ENCODE measurements at regions not wholly inside any gene's neighbourhood (a gene's known extent, or its start where the extent isn't known, plus 50 kb on each side); places are given as distances from the start of the nearest gene placed in this dataset.
"Not testable (repeated sequence)": the region's sequence is repeated elsewhere in the genome, so short reads cannot be mapped to it uniquely, and the experiment has no call there.

- H3K36me3 ChIP-seq; H3K4me1 ChIP-seq (ENCODE audit: insufficient read depth); H3K9me3 ChIP-seq; DNase-seq; H3K27me3 ChIP-seq; intact Hi-C loops (cut with DNase I); H3K4me3 ChIP-seq; H3K27ac ChIP-seq: not testable (repeated sequence)
- 43 to 61% (median 51%) methylated on average over 5 to 6 of the region's 9 CpGs for WGBS, 3 donors
Observed at GRCh38 chr15:44817797-44818196, 81.5 kb downstream of the TRIM69 start.

- H3K4me1 ChIP-seq (ENCODE audit: insufficient read depth); H3K9me3 ChIP-seq; H3K36me3 ChIP-seq; H3K4me3 ChIP-seq; H3K27me3 ChIP-seq; intact Hi-C loops (cut with DNase I); DNase-seq; H3K27ac ChIP-seq: not testable (repeated sequence)
- 34 to 52% (median 44%) methylated on average over 8 to 9 of the region's 9 CpGs for WGBS, 3 donors
Observed at GRCh38 chr15:44819331-44819987, 83.1 kb downstream of the TRIM69 start.

GRCh38 chr15:44820535-44820934, 84.2 kb downstream of the TRIM69 start:
- H3K27me3 ChIP-seq; intact Hi-C loops (cut with DNase I); H3K27ac ChIP-seq; H3K36me3 ChIP-seq; H3K9me3 ChIP-seq; DNase-seq; H3K4me3 ChIP-seq; H3K4me1 ChIP-seq (ENCODE audit: insufficient read depth): not testable (repeated sequence)
- WGBS, 3 donors = 54 to 61% (median 54%) methylated on average over 5 of the region's 5 CpGs

GRCh38 chr15:44820967-44821366, 84.6 kb downstream of the TRIM69 start:
- H3K27me3 ChIP-seq; H3K27ac ChIP-seq; H3K9me3 ChIP-seq; DNase-seq; H3K36me3 ChIP-seq; H3K4me3 ChIP-seq; intact Hi-C loops (cut with DNase I); H3K4me1 ChIP-seq (ENCODE audit: insufficient read depth): not testable (repeated sequence)
- WGBS, 3 donors = 34 to 43% (median 41%) methylated on average over 5 of the region's 5 CpGs

GRCh38 chr15:44824277-44825145, 88.2 kb downstream of the TRIM69 start:
- intact Hi-C loops (cut with DNase I); DNase-seq; H3K27ac ChIP-seq; H3K36me3 ChIP-seq; H3K4me3 ChIP-seq; H3K4me1 ChIP-seq (ENCODE audit: insufficient read depth); H3K9me3 ChIP-seq; H3K27me3 ChIP-seq: not testable (repeated sequence)
- 40 to 53% methylated on average over 1 of the region's 9 CpGs; no CpG with 5 or more reads in 1 of the 3 donors for WGBS, 3 donors

- H3K9me3 ChIP-seq; H3K36me3 ChIP-seq; DNase-seq; H3K4me3 ChIP-seq; H3K4me1 ChIP-seq (ENCODE audit: insufficient read depth); H3K27ac ChIP-seq; H3K27me3 ChIP-seq; intact Hi-C loops (cut with DNase I): not testable (repeated sequence)
- 90 to 100% methylated on average over 1 of the region's 1 CpG; no CpG with 5 or more reads in 1 of the 3 donors for WGBS, 3 donors
Observed at GRCh38 chr15:44826583-44826982, 90.3 kb downstream of the TRIM69 start.

- intact Hi-C loops (cut with DNase I); H3K4me1 ChIP-seq (ENCODE audit: insufficient read depth); H3K9me3 ChIP-seq; H3K27me3 ChIP-seq; H3K36me3 ChIP-seq; H3K4me3 ChIP-seq; DNase-seq; H3K27ac ChIP-seq: not testable (repeated sequence)
- WGBS, 3 donors = 83 to 88% (median 88%) methylated on average over 11 of the region's 14 CpGs
Observed at GRCh38 chr15:44828229-44828914, 92.0 kb downstream of the TRIM69 start.

GRCh38 chr15:44829150-44829549, 92.8 kb downstream of the TRIM69 start:
- H3K36me3 ChIP-seq; H3K9me3 ChIP-seq; H3K27me3 ChIP-seq; H3K4me3 ChIP-seq; H3K4me1 ChIP-seq (ENCODE audit: insufficient read depth); DNase-seq; intact Hi-C loops (cut with DNase I); H3K27ac ChIP-seq: not testable (repeated sequence)
- WGBS, 3 donors = 89 to 92% (median 92%) methylated on average over 4 of the region's 4 CpGs

- H3K4me1 ChIP-seq (ENCODE audit: insufficient read depth); H3K36me3 ChIP-seq; H3K27me3 ChIP-seq; DNase-seq; H3K27ac ChIP-seq; intact Hi-C loops (cut with DNase I); H3K9me3 ChIP-seq; H3K4me3 ChIP-seq: not testable (repeated sequence)
- WGBS, 3 donors = 30 to 39% (median 31%) methylated on average over 5 of the region's 6 CpGs
Observed at GRCh38 chr15:44830692-44831408, 94.5 kb downstream of the TRIM69 start.

GRCh38 chr15:44831409-44831741, 95.0 kb downstream of the TRIM69 start:
- H3K9me3 ChIP-seq; H3K4me1 ChIP-seq (ENCODE audit: insufficient read depth); H3K36me3 ChIP-seq; DNase-seq; H3K27ac ChIP-seq; H3K27me3 ChIP-seq; H3K4me3 ChIP-seq; intact Hi-C loops (cut with DNase I): not testable (repeated sequence)
- WGBS, 3 donors = 84 to 90% (median 89%) methylated on average over 8 of the region's 8 CpGs

- H3K27ac ChIP-seq; H3K4me3 ChIP-seq; H3K9me3 ChIP-seq; DNase-seq; H3K36me3 ChIP-seq; H3K4me1 ChIP-seq (ENCODE audit: insufficient read depth); H3K27me3 ChIP-seq; intact Hi-C loops (cut with DNase I): not testable (repeated sequence)
- 43 to 64% (median 57%) methylated on average over 5 of the region's 5 CpGs for WGBS, 3 donors
Observed at GRCh38 chr15:44832133-44832532, 95.8 kb downstream of the TRIM69 start.
